ENCODE measurements at regions not wholly inside any gene's neighbourhood (a gene's known extent, or its start where the extent isn't known, plus 50 kb on each side); places are given as distances from the start of the nearest gene placed in this dataset.

GRCh38 chr17:65453204-65453931 is 108.1 kb downstream of the AXIN2 start:
- Histone ChIP-seq H3K4me1 (ENCODE audit: low read depth) (peaks cover 8% of the 10 kb centered on the region), H3K36me3 (ENCODE audit: low read depth) (no peaks in the 10 kb centered on the region), H3K4me3 (no peak overlapping the region), H3K9me3 (no peaks in the 10 kb centered on the region)
- intact Hi-C loops (cut with DNase I, micrococcal nuclease), result loop anchor here in 1 of 2 donors (10.0 kb wide), 1 partner anchor 101 kb away; no protein-coding TSS in a partner anchor
- ATAC-seq, result no peak
- no peak for DNase-seq
- TF ChIP-seq, protein P1, sequence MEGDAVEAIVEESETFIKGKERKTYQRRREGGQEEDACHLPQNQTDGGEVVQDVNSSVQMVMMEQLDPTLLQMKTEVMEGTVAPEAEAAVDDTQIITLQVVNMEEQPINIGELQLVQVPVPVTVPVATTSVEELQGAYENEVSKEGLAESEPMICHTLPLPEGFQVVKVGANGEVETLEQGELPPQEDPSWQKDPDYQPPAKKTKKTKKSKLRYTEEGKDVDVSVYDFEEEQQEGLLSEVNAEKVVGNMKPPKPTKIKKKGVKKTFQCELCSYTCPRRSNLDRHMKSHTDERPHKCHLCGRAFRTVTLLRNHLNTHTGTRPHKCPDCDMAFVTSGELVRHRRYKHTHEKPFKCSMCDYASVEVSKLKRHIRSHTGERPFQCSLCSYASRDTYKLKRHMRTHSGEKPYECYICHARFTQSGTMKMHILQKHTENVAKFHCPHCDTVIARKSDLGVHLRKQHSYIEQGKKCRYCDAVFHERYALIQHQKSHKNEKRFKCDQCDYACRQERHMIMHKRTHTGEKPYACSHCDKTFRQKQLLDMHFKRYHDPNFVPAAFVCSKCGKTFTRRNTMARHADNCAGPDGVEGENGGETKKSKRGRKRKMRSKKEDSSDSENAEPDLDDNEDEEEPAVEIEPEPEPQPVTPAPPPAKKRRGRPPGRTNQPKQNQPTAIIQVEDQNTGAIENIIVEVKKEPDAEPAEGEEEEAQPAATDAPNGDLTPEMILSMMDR (IDR thresholded peaks at IDR 0.05), result no peak

- Histone ChIP-seq H3K4me3 (no peak overlapping the region), H3K36me3 (ENCODE audit: low read depth) (no peaks in the 10 kb centered on the region), H3K4me1 (ENCODE audit: low read depth) (no peaks in the 10 kb centered on the region), H3K9me3 (no peaks in the 10 kb centered on the region)
- ATAC-seq (no peak), DNase-seq (no peak)
- TF ChIP-seq, protein P1 (IDR thresholded peaks at IDR 0.05), result no peak
- intact Hi-C loops (cut with DNase I, micrococcal nuclease), result no loop called here
Observed at GRCh38 chr17:65449495-65449894, 112.0 kb downstream of the AXIN2 start.

DNA sequence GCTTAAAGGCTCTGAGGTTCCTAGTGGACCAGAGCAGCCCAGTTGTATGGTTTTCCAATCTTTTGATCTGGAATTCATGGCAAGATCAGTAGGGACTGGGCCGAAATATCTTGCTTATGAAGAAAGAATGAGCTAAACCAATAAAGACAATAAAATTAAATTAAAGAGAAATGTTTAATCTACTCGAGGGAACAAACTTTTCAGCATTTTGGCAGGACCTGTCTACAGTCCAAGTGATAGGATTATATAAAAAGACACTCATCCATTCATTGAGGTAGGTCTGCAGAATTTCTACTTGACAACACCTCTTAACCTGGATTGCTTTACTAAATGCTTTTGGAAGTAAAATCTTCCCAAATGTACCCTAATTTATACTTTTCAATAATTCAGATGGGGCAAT is 113.6 kb downstream of the AXIN2 start:
- Histone ChIP-seq H3K36me3 (ENCODE audit: low read depth) (no peaks in the 10 kb centered on the region), H3K4me1 (ENCODE audit: low read depth) (no peaks in the 10 kb centered on the region), H3K4me3 (no peak overlapping the region), H3K9me3 (no peaks in the 10 kb centered on the region)
- DNase-seq (no peak), ATAC-seq (no peak)
- intact Hi-C loops (cut with DNase I, micrococcal nuclease), result no loop called here
- TF ChIP-seq, protein P1 (IDR thresholded peaks at IDR 0.05), result no peak

DNA sequence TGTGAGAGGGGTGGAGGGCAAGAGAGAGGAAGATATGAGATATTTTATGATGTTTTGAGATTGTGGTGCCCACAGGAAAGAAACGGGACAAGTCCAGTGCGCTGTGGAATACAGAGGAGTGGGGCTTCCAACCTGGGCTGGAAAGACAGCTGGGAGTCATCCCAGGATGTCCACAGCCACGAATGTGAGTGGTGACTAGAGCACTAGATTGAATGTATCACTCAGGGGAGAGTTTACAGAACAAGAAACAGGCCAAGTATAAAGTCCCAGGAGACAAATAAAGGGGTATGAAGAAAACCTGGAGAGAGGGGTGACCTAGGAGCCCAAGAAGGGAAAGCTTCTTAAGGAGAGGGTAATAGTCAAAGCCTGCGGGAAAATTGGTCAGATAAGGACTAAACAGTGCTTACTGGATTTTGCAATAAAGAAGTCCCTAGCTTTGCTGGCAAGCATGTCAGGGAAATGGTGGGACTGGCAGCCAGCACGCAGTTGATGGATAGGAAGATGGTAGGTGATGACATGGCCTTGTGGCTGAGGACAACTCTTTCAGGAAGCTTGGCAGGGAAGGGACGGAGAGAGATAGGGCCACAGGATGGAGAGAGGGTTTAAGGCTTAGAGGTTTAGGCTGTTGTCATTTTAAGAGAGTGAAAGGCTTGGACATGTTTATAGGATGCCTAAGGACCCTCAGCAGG is 114.5 kb downstream of the AXIN2 start:
- intact Hi-C loops (cut with DNase I, micrococcal nuclease), result no loop called here
- no peak for ATAC-seq
- DNase-seq, result no peak
- Histone ChIP-seq H3K4me1 (ENCODE audit: low read depth) (no peaks in the 10 kb centered on the region), H3K4me3 (no peak overlapping the region), H3K36me3 (ENCODE audit: low read depth) (no peaks in the 10 kb centered on the region), H3K9me3 (no peaks in the 10 kb centered on the region)
- TF ChIP-seq, protein P1 (IDR thresholded peaks at IDR 0.05), result no peak

DNA sequence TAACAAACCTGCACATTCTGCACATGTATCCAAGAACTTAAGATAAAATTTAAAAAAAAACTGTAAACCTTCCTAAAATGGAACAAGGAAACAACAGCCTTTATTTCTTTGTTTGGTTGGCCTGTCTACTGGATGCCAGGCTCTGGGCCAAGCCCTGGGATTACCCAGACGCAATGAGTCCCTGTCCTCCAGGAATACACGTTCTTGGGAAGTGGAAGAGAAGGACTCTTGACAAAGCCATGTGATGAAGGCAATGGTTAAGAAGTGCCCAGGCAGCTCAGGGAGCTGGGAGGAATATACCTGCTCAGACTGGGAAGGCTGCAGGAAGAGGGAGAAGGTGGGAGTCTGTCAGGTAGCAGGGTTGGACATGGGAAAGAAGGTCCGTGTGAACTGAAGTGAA is 115.4 kb downstream of the AXIN2 start:
- intact Hi-C loops (cut with DNase I, micrococcal nuclease), result no loop called here
- Histone ChIP-seq H3K9me3 (no peaks in the 10 kb centered on the region), H3K4me1 (ENCODE audit: low read depth) (no peaks in the 10 kb centered on the region), H3K4me3 (no peak overlapping the region), H3K36me3 (ENCODE audit: low read depth) (no peaks in the 10 kb centered on the region)
- no peak for ATAC-seq
- no peak for DNase-seq
- TF ChIP-seq, protein P1 (IDR thresholded peaks at IDR 0.05), result no peak

Measured in mucosa of descending colon (tissue), 3 donors.